ENCODE measurements at regions not wholly inside any gene's neighbourhood (a gene's known extent, or its start where the extent isn't known, plus 50 kb on each side); places are given as distances from the start of the nearest gene placed in this dataset.

DNA sequence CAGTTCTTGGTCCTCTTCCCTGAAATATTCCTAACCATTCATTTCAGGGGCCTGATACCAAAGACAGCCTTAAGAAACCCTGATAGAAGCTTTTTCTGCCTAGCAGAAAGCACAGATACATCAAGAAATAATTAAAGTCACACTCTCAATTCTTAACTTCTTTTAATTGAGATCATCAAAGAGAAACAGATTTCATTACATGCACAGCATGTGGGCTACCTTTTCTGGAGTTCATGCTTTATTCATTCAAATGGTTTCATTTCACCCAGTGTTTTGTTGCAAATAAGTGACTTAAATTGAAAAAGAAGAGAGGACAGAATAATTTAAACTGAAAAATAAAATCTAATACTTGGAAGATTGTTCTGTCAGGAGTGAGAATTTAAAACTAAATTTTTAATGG is 192.6 kb upstream of the GGTLC1 start:
- Histone ChIP-seq H4K20me1 (ENCODE audit: insufficient read depth, low read length) (no peaks in the 10 kb centered on the region), H3K27ac (ENCODE audit: low read depth in 1 of 2, low read length in 2 of 2) (no peak overlapping the region)

DNA sequence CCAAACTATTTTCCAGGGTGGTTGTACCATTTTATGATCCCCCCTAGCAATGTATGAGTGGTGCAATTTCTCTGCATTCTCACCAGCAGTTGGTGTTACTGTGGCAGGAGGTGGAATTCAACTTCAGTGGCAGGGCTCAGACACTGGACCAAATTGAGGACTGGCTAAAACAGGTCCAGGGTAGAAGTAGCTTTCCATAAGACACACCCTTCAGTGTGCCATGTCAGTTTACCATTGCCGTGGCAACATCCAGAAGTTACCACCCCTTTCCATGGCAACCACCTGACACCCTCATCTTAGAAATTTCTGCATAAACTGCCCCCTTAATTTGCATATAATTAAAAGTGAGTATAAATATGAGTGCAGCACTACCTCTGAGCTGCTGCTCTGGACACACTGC is 180.7 kb upstream of the GGTLC1 start:
- no peak for DNase-seq
- no peak overlapping the region for H3K27ac Mint-ChIP-seq
- no CpG with 5 or more reads among the region's 1 CpG for WGBS (ENCODE audit: insufficient coverage)

More for the DNA sequence above, 192.6 kb upstream of the GGTLC1 start:
- TF ChIP-seq, protein P1, sequence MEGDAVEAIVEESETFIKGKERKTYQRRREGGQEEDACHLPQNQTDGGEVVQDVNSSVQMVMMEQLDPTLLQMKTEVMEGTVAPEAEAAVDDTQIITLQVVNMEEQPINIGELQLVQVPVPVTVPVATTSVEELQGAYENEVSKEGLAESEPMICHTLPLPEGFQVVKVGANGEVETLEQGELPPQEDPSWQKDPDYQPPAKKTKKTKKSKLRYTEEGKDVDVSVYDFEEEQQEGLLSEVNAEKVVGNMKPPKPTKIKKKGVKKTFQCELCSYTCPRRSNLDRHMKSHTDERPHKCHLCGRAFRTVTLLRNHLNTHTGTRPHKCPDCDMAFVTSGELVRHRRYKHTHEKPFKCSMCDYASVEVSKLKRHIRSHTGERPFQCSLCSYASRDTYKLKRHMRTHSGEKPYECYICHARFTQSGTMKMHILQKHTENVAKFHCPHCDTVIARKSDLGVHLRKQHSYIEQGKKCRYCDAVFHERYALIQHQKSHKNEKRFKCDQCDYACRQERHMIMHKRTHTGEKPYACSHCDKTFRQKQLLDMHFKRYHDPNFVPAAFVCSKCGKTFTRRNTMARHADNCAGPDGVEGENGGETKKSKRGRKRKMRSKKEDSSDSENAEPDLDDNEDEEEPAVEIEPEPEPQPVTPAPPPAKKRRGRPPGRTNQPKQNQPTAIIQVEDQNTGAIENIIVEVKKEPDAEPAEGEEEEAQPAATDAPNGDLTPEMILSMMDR (IDR thresholded peaks at IDR 0.05): no peak
- no peaks in the 10 kb centered on the region for H3K36me3 Mint-ChIP-seq
- H3K4me3 ChIP-seq (replicated peaks in 1 of 3; ENCODE audit: low read depth in 2 of 3, low read length in 3 of 3): no peak overlapping the region
- H3K4me3 Mint-ChIP-seq: no peak overlapping the region
- DNase-seq: no peak
- peaks cover 0 to 15% (median 1%) of the 10 kb centered on the region in 3 donors for H3K27me3 Mint-ChIP-seq (ENCODE audit: low read depth in 3 of 3)
- H3K79me2 ChIP-seq (ENCODE audit: insufficient read depth, low read length): no peaks in the 10 kb centered on the region
- H3K4me1 Mint-ChIP-seq: no peaks in the 10 kb centered on the region
- no peaks in the 10 kb centered on the region for H3K27me3 ChIP-seq (ENCODE audit: control insufficient read depth in 2 of 2, insufficient read depth in 2 of 2, low read length in 2 of 2)
- no peaks in the 10 kb centered on the region for H3K9me3 ChIP-seq (replicated peaks in 1 of 2; ENCODE audit: control insufficient read depth in 1 of 2, insufficient read depth in 1 of 2, low read length in 2 of 2)
- H3K27ac Mint-ChIP-seq: no peak overlapping the region
- H3K9me3 Mint-ChIP-seq: peaks cover 0 to 2% (median 1%) of the 10 kb centered on the region in 7 donors
- H3K4me1 ChIP-seq (ENCODE audit: control insufficient read depth in 1 of 2, insufficient read depth in 2 of 2, low read length in 2 of 2): no peaks in the 10 kb centered on the region
- intact Hi-C loops (cut with micrococcal nuclease): no loop called here
- no peak overlapping the region for H3K9ac ChIP-seq (ENCODE audit: insufficient read depth, low read length, poor library complexity, severe bottlenecking)
- H2AFZ ChIP-seq (ENCODE audit: insufficient read depth, low read depth, low read length, poor library complexity, severe bottlenecking): no peak overlapping the region
- H3K36me3 ChIP-seq (replicated peaks in 1 of 2; ENCODE audit: control insufficient read depth in 1 of 2, insufficient read depth in 2 of 2, low read length in 2 of 2): no peaks in the 10 kb centered on the region
- H3K4me2 ChIP-seq (replicated peaks; ENCODE audit: extremely low read depth, low read length, poor library complexity, severe bottlenecking): no peak overlapping the region

More for the DNA sequence above, 180.7 kb upstream of the GGTLC1 start:
- Histone ChIP-seq H3K27me3 (ENCODE audit: control insufficient read depth in 2 of 2, insufficient read depth in 2 of 2, low read length in 2 of 2) (no peaks in the 10 kb centered on the region), H3K4me1 (ENCODE audit: control insufficient read depth in 1 of 2, insufficient read depth in 2 of 2, low read length in 2 of 2) (no peaks in the 10 kb centered on the region), H3K4me3 (replicated peaks in 1 of 3; ENCODE audit: low read depth in 2 of 3, low read length in 3 of 3) (no peak overlapping the region), H3K4me2 (replicated peaks; ENCODE audit: extremely low read depth, low read length, poor library complexity, severe bottlenecking) (no peak overlapping the region), H4K20me1 (ENCODE audit: insufficient read depth, low read length) (no peaks in the 10 kb centered on the region), H3K9me3 (replicated peaks in 1 of 2; ENCODE audit: control insufficient read depth in 1 of 2, insufficient read depth in 1 of 2, low read length in 2 of 2) (peaks cover 4 to 8% of the 10 kb centered on the region in 2 donors), H3K27ac (ENCODE audit: low read depth in 1 of 2, low read length in 2 of 2) (no peak overlapping the region), H3K36me3 (replicated peaks in 1 of 2; ENCODE audit: control insufficient read depth in 1 of 2, insufficient read depth in 2 of 2, low read length in 2 of 2) (no peaks in the 10 kb centered on the region), H3K79me2 (ENCODE audit: insufficient read depth, low read length) (no peaks in the 10 kb centered on the region), H2AFZ (ENCODE audit: insufficient read depth, low read depth, low read length, poor library complexity, severe bottlenecking) (no peak overlapping the region), H3K9ac (ENCODE audit: insufficient read depth, low read length, poor library complexity, severe bottlenecking) (no peak overlapping the region)
- H3K4me3 Mint-ChIP-seq: no peak overlapping the region
- intact Hi-C loops (cut with micrococcal nuclease): no loop called here
- H3K27me3 Mint-ChIP-seq (ENCODE audit: low read depth in 3 of 3): peaks cover 2 to 4% (median 2%) of the 10 kb centered on the region in 3 donors
- H3K4me1 Mint-ChIP-seq: no peaks in the 10 kb centered on the region
- H3K9me3 Mint-ChIP-seq: peaks cover 6 to 24% (median 13%) of the 10 kb centered on the region in 7 donors
- TF ChIP-seq, protein P1 (IDR thresholded peaks at IDR 0.05): no peak
- no peaks in the 10 kb centered on the region for H3K36me3 Mint-ChIP-seq

All from CD14-positive monocyte (primary cell).